GM10266 (cell line): ENCODE measurements at regions not wholly inside any gene's neighbourhood (a gene's known extent, or its start where the extent isn't known, plus 50 kb on each side); places are given as distances from the start of the nearest gene placed in this dataset.

Source experiments
- DNase-seq: peaks from one replicate; pipeline ENCODE4 v3.0.0; 2012; ENCODE audit errors: extremely low spot score
- CTCF ChIP-seq: IDR thresholded peaks from 2 replicates; pipeline ENCODE4 v1.5.1; 2012; ENCODE audit warnings: mild to moderate bottlenecking, low read depth; ENCODE audit not compliant: control insufficient read depth, insufficient read depth; ENCODE audit errors: missing control alignments

DNA sequence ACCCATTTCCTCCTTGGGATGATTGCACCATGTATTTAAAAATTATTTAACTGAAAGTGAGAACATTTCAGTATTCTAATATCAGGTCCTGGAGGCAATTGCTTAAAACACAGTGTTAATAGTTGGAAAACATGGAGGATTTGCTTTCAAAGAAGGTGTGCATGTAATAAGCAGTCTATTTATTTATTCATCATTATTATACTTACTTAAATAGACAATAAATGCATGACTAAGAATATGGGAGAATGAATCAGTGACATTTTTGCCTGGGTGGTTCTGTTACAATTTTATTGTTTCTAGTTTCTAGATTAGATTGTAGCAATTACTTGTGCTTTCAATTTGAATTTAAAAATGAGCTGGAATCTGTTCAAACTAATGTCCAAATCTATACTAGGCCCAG lies 145.5 kb downstream of the AREG start:
- no peak for TF ChIP-seq CTCF

GRCh38 chr4:74598611-74599325 lies 153.8 kb downstream of the AREG start:
- TF ChIP-seq CTCF = no peak
- DNase-seq = no peak

More for the DNA sequence above, 145.5 kb downstream of the AREG start:
- no peak for DNase-seq

GRCh38 chr4:74603186-74603585 lies 158.2 kb downstream of the AREG start:
- DNase-seq = no peak
- no peak for TF ChIP-seq CTCF

DNA sequence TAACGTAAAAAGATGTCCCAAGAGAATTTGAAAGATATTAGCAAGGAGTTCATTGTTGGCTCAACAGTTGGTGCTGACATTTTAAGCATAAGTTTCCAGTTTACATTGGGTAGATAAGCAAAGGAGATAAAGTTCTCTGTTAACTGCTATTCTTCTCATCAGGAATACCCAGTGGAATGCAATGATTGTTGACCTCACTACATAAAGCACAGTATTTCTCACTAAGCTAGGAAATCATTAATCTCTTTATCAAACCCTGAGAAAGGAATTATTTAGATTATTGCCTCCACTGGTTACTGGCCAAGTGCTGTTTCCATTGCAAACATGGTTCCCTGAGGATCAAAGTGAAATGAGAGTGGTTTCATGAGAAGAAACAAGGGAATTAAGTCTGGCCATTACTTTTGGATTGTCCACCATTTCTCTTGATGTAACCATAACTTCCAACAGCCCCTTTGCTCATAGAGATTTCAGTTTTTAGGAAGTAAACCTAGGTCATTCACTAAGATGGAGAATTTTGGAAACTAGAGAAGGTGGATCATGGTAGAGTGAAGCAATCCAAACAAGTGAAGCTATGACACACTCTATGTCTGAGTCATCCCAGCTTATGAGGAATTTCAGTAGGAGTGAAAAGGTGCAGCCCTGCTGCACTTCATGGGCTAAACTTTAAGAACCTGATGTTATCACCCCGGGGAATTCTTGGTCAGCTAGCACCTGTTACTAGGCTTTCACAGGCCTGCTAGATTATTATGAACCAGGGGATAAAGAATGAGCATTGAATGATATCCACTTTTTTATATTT lies 163.4 kb downstream of the AREG start:
- no peak for TF ChIP-seq CTCF
- no peak for DNase-seq

DNA sequence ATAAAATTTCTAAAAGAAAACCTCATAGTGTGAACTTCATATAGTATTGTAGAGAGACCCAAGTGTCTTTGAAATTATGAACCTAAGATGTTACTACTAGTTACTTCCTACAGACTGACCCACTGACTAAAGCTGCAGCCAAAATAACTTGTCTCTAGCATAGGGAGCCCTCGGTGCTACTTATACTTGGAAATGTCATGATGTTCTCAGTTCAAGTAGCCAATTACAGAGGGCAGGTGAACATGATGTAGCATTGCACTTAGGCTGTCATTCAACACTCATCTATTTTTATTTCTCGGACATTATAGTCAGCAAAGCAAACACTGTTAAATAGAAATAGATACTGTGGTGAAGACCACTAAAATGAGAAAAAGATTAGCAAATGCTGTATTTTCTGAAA lies 165.6 kb downstream of the AREG start:
- TF ChIP-seq CTCF = no peak
- no peak for DNase-seq

DNA sequence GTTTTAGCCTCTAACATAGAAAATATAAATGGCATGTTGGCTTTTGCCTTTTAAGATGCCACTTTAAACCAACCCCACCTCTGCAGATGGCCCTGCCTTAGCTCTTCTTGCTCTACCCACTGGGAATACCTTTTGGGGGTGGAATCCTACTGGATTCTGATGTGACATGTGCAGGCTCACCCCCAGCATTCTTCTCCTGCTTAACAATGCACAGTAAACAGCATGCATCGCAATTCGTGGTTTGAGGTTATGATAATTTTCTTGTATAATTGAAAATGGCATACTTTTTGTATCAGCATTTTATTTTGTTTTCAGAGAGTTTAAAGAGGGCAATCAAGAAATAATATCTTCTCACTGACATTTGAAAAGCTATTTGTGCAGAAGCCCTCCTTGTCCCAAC lies 167.9 kb downstream of the AREG start:
- TF ChIP-seq CTCF = no peak
- no peak for DNase-seq

- TF ChIP-seq CTCF = no peak
- no peak for DNase-seq
These were observed 168.3 kb downstream of the AREG start for GRCh38 chr4:74613266-74613665.
